ENCODE measurements at regions not wholly inside any gene's neighbourhood (a gene's known extent, or its start where the extent isn't known, plus 50 kb on each side); places are given as distances from the start of the nearest gene placed in this dataset.
"Not testable (repeated sequence)": the region's sequence is repeated elsewhere in the genome, so short reads cannot be mapped to it uniquely, and the experiment has no call there.

- intact Hi-C loops (cut with micrococcal nuclease): no loop called here
- POLR2A ChIA-PET: no interaction called here
- Mint-ChIP-seq H3K36me3 (ENCODE audit: insufficient read depth, unreplicated experiment) (no peaks in the 10 kb centered on the region), H3K9me3 (ENCODE audit: unreplicated experiment) (peaks cover 7% of the 10 kb centered on the region), H3K4me3 (ENCODE audit: unreplicated experiment) (no peak overlapping the region), H3K27ac (ENCODE audit: low read depth, unreplicated experiment) (no peak overlapping the region), H3K27me3 (ENCODE audit: insufficient read depth, unreplicated experiment) (no peaks in the 10 kb centered on the region), H3K4me1 (ENCODE audit: insufficient read depth, unreplicated experiment) (peaks cover 6% of the 10 kb centered on the region)
- no peak for TF ChIP-seq CTCF (IDR thresholded peaks at IDR 0.05; ENCODE audit: unreplicated experiment)
- BruUV-seq (replicated peaks): no TSS peak
- CTCF ChIA-PET: interaction anchor here (0.7 kb wide), 1 partner anchor 16 kb away, joined by 3 read pairs; no protein-coding TSS in a partner anchor
- no peak for DNase-seq (ENCODE audit: unreplicated experiment)
Measured at GRCh38 chr4:138630666-138631065, 384.9 kb upstream of the NOCT start.

DNA sequence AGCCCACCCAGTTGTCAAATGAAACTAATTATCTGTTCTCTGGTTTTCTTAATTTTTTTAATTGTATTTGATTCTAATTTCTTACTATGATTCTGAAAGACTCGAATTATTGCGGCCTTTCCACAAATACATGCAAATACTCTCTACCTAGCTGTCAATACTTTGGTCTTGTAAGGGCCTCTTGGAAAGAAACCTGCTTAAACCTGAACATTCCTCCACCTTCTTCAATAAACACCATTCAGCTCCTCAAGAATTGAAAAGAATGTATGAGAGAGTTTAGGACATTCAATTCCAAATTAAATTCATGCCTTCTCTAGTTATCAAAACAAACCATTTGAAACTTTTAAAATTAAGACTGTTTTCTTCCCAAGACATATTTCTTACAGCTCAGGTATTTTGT, 385.9 kb upstream of the NOCT start:
- no peak overlapping the region for H3K27ac Mint-ChIP-seq (ENCODE audit: low read depth, unreplicated experiment)
- H3K36me3 Mint-ChIP-seq (ENCODE audit: insufficient read depth, unreplicated experiment): no peaks in the 10 kb centered on the region
- POLR2A ChIA-PET: no interaction called here
- no peaks in the 10 kb centered on the region for H3K27me3 Mint-ChIP-seq (ENCODE audit: insufficient read depth, unreplicated experiment)
- CTCF ChIA-PET: interaction anchor here (0.6 kb wide), 1 partner anchor 308 kb away, joined by 3 read pairs; no protein-coding TSS in a partner anchor
- H3K9me3 Mint-ChIP-seq (ENCODE audit: unreplicated experiment): peaks cover 7% of the 10 kb centered on the region
- H3K4me1 Mint-ChIP-seq (ENCODE audit: insufficient read depth, unreplicated experiment): peaks cover 6% of the 10 kb centered on the region
- no peak overlapping the region for H3K4me3 Mint-ChIP-seq (ENCODE audit: unreplicated experiment)
- DNase-seq (ENCODE audit: unreplicated experiment): no peak
- no peak for TF ChIP-seq CTCF (IDR thresholded peaks at IDR 0.05; ENCODE audit: unreplicated experiment)
- intact Hi-C loops (cut with micrococcal nuclease): no loop called here
- BruUV-seq (replicated peaks): no TSS peak

- BruUV-seq (replicated peaks): no TSS peak
- DNase-seq (ENCODE audit: unreplicated experiment): peak; percentile 26
- no peak overlapping the region for H3K27ac Mint-ChIP-seq (ENCODE audit: low read depth, unreplicated experiment)
- no peaks in the 10 kb centered on the region for H3K36me3 Mint-ChIP-seq (ENCODE audit: insufficient read depth, unreplicated experiment)
- intact Hi-C loops (cut with micrococcal nuclease): no loop called here
- POLR2A ChIA-PET: no interaction called here
- H3K4me1 Mint-ChIP-seq (ENCODE audit: insufficient read depth, unreplicated experiment): peaks cover 6% of the 10 kb centered on the region
- no peaks in the 10 kb centered on the region for H3K27me3 Mint-ChIP-seq (ENCODE audit: insufficient read depth, unreplicated experiment)
- no peak overlapping the region for H3K4me3 Mint-ChIP-seq (ENCODE audit: unreplicated experiment)
- CTCF ChIA-PET: no interaction called here
- H3K9me3 Mint-ChIP-seq (ENCODE audit: unreplicated experiment): no peaks in the 10 kb centered on the region
- TF ChIP-seq CTCF (IDR thresholded peaks at IDR 0.05; ENCODE audit: unreplicated experiment): no peak
Measured at GRCh38 chr4:138627096-138627495, 384.9 kb upstream of the SLC7A11 start.

DNA sequence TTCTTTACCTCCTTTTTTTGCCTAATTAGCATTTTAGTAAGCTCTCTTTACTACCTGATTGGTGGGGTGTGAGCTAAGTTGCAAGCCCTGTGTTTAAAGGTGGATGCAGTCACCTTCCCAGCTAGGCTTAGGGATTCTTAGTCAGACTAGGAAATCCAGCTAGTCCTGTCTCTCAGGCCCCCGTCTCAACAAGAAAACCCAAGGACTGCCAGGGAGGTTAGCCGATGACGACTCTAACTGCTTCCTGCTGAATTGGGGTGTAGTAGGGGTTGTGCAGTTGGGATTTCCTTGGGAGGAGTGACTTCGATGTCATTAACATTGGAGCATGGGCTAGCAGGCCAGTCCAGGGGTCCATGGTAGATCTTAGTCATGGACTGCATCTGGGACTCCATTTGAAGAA, 380.2 kb upstream of the SLC7A11 start:
- not testable (repeated sequence) for BruUV-seq (replicated peaks); H3K27ac Mint-ChIP-seq (ENCODE audit: low read depth, unreplicated experiment)

DNA sequence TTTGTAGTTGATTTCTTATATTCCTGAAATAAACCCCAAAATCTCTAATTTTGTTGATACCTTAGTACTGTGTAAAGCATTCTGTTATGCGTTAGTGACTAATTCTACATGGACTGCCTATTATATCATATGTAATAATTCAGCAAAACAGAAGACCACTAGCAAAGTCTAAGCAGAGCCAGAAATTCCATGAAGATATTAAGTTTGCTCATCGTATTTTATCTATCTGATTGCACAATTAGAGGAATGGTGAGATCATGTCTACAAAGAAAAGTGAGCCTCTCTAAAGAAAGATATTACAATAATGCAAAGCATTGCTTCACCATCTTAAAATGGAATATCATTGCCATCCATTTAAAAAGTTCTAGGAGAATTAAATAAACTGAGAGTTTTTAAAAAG, 374.6 kb upstream of the SLC7A11 start:
- TF ChIP-seq CTCF (IDR thresholded peaks at IDR 0.05; ENCODE audit: unreplicated experiment): no peak
- ChIA-PET CTCF (interaction anchor here (1.5 kb wide), 1 partner anchor 64 kb away, joined by 3 read pairs; no protein-coding TSS in a partner anchor), POLR2A (no interaction called here)
- Mint-ChIP-seq H3K36me3 (ENCODE audit: insufficient read depth, unreplicated experiment) (no peaks in the 10 kb centered on the region), H3K4me1 (ENCODE audit: insufficient read depth, unreplicated experiment) (no peaks in the 10 kb centered on the region), H3K9me3 (ENCODE audit: unreplicated experiment) (no peaks in the 10 kb centered on the region), H3K27ac (ENCODE audit: low read depth, unreplicated experiment) (no peak overlapping the region), H3K27me3 (ENCODE audit: insufficient read depth, unreplicated experiment) (no peaks in the 10 kb centered on the region), H3K4me3 (ENCODE audit: unreplicated experiment) (no peak overlapping the region)
- no TSS peak for BruUV-seq (replicated peaks)
- DNase-seq (ENCODE audit: unreplicated experiment): no peak
- intact Hi-C loops (cut with micrococcal nuclease): no loop called here

More for the DNA sequence above, 380.2 kb upstream of the SLC7A11 start:
- DNase-seq (ENCODE audit: unreplicated experiment); H3K4me3 Mint-ChIP-seq (ENCODE audit: unreplicated experiment); H3K36me3 Mint-ChIP-seq (ENCODE audit: insufficient read depth, unreplicated experiment); H3K4me1 Mint-ChIP-seq (ENCODE audit: insufficient read depth, unreplicated experiment); POLR2A ChIA-PET; intact Hi-C loops (cut with micrococcal nuclease); H3K9me3 Mint-ChIP-seq (ENCODE audit: unreplicated experiment); H3K27me3 Mint-ChIP-seq (ENCODE audit: insufficient read depth, unreplicated experiment): not testable (repeated sequence)
- CTCF ChIA-PET: interaction anchor here (1.4 kb wide), 1 partner anchor 316 kb away, joined by 4 read pairs; no protein-coding TSS in a partner anchor

Data from MCF 10A (cell line).